SK-N-DZ (cell line): ENCODE measurements at regions not wholly inside any gene's neighbourhood (a gene's known extent, or its start where the extent isn't known, plus 50 kb on each side); places are given as distances from the start of the nearest gene placed in this dataset.
A peak's percentile ranks its signal among the peaks of the same experiment; 100 is the strongest.

Source experiments
- DNase-seq: peaks from one replicate; pipeline ENCODE4 v3.0.0-alpha.2; 2015; ENCODE audit warnings: low spot score

DNA sequence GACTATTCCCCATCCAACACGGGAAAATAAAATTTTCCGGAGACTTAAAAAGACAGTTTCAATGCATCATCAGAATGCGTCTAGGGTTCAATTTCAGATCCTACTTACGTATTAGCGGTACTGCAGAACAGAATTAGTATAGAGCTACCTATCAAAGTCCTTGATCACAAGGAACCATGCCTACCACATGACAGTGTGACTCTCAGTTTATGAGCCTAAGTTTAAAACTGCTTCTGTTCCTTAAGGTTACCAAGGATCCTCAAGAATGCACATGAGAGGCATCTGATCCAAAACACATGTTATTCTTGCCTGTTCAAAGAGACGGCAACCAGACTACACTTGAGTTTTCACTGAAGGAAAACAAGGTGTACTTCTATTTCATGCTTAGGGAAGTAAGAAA, 369.7 kb downstream of the EPHA4 start:
- DNase-seq = no peak

- DNase-seq = no peak
Measured at GRCh38 chr2:221203125-221203524, 369.0 kb downstream of the EPHA4 start.

GRCh38 chr2:221203856-221204255, 368.2 kb downstream of the EPHA4 start:
- no peak for DNase-seq

DNA sequence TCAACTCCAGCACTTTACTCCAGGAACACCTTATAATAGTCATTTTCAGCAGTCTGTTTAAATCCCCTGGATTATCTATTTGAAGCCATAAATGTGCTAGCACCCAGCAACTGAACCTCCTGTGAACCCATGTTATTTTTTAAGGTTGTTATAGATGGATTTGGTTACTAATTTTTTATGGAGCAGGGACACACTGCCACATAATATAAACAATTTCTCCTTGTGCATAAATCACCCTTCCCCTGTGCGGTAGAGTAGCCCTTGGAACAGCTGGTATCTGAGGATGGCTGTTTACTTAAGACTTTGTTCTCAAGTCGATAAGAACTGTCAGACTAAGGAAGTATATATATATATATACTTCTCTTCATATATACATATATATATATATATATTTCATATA, 367.4 kb downstream of the EPHA4 start:
- DNase-seq = no peak

- peak; percentile 1 for DNase-seq
Measured at GRCh38 chr2:221205103-221205673, 366.9 kb downstream of the EPHA4 start.

- DNase-seq = no peak
Measured at GRCh38 chr2:221210686-221211085, 361.4 kb downstream of the EPHA4 start.

DNA sequence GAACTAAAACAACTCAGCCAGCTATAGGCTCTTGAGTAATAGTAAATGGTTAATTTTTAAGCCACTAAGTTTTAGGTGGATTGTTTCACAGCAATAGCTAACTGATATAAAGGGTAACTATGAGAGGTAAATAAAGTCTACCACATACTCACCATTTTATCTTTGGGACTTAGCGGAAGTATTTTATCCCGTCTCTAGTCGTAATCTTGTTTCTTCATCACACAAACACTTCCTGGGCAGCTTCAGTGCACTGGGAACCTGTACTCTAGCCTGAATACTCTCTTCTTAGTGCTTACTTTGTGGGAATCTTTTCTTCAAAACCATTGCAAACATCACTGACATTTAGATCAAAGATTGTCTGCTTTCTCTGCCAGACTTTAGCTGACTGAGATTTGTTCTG, 360.5 kb downstream of the EPHA4 start:
- DNase-seq = no peak

DNA sequence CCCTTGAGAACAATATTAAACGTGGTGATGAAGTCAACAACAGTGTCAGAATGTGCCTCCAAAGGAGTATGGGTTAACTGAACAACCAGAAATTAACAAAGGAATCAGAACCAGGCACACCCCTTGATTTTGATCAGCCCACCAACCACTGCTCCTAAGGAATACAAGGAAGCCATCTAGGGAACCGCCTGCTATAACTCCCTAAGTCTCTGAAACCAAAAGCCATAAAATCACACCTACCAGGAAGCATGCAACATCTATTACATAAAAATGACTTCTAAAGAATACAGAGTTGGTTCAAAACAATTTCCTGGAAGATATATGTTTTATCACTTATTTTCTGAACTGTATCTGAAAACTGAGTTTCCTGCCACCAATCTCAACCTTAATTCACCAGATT, 360.0 kb downstream of the EPHA4 start:
- DNase-seq = no peak

DNA sequence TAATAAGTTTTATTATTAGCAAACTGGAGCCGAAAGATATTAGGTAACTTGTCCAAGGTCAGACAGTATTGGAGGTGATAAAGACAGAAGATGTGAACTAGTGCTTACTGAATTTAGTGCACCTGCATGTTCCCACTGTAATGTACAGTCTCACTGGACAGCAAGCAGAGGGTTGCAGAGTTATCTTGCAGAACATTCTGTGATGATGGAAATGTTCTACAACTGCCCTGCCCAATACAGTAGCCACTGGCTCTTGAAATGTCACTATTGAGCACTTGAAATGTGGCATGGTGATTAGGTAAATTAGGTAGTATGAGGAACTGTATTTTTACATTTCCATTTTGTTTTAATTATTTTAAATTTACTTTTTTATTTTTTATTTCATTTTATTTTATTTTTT, 356.6 kb downstream of the EPHA4 start:
- DNase-seq = no peak

DNA sequence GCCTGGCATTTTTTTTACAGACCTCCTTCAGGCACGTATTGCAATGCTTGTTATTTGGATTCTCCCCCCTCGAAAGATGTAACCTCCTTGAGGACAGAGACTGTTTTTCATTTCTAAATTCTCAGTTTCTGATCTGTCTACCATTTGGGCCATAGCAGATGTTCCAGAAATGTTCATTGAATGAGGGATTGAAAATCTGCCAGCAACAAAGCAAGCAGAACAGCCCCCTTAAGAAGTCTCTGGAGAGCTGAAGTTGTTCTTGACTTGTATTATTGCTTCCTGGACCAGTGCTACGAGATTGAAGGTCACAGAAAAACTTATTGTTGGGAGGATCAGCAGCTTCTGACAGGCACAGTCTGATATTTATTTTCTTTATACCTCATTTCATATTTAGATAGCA, 355.5 kb downstream of the EPHA4 start:
- no peak for DNase-seq

GRCh38 chr2:221225752-221226151, 346.4 kb downstream of the EPHA4 start:
- DNase-seq = no peak

DNA sequence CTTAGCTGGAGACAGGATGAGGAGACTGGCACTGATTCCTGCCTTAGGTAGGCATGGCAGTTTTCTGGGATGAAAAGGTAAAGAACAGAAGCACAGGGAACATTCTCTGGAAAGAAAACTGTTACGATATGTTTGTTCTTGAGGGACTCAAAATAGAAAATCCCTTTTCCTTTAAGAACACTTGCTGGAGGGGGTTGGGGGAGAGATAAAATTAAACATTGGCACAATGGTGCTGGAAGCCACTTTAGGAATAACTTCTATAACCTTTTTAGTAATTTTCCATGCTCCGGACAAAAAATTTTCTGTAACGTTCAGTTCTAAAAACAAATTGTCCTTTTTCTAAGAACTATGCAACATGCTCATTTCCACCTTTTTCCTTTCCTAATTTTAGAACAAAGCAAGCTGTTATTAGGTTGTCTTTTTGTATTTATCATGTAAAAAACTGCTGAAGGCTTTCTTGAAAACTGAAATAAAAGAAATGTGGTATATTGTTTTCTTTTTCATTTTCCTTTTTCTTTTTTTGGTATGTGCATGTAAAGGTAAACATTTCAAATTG, 343.8 kb downstream of the EPHA4 start:
- no peak for DNase-seq

GRCh38 chr2:221229099-221229498, 343.0 kb downstream of the EPHA4 start:
- no peak for DNase-seq

- DNase-seq = no peak
Measured at GRCh38 chr2:221231511-221231910, 340.6 kb downstream of the EPHA4 start.

- no peak for DNase-seq
Measured at GRCh38 chr2:221235941-221236340, 336.2 kb downstream of the EPHA4 start.

GRCh38 chr2:221241072-221241471, 331.0 kb downstream of the EPHA4 start:
- no peak for DNase-seq

DNA sequence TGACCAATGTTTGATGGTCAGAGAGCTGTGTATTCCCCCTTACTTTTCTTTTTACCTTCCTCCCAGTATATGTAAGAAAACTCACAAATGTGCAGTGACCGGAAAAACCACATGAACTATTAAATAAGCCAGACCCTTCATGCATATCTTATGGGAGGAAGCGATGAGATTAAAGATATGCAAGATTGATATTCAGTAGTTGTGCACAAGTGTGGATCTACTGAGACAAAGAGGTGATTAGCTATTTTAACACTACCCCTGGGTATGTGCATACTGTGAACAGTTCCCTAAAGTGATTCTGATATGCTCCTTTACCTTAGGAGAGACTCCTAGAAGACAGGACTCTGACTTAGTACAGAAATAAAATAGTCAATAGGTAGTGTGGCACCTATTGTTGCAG, 328.3 kb downstream of the EPHA4 start:
- no peak for DNase-seq

DNA sequence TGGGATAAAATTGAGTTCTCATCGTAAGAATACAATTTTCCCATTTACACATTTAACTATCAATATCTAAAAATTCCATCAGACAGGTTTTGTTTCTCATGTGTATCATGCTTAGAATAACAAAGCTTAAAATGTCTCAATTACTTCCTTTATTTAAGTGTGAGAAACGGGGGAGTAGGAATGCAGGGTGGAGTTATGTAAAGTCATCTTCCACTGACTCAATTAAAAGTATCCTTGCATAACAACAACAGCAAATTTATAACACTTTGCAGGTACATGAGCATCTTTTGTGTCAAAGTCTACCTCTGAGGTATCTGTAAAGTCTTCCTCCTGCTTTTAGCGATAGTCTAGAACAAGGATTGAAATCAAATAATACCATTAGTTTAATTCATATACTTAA, 327.1 kb downstream of the EPHA4 start:
- no peak for DNase-seq

- DNase-seq = no peak
Measured at GRCh38 chr2:221245772-221246171, 326.3 kb downstream of the EPHA4 start.

DNA sequence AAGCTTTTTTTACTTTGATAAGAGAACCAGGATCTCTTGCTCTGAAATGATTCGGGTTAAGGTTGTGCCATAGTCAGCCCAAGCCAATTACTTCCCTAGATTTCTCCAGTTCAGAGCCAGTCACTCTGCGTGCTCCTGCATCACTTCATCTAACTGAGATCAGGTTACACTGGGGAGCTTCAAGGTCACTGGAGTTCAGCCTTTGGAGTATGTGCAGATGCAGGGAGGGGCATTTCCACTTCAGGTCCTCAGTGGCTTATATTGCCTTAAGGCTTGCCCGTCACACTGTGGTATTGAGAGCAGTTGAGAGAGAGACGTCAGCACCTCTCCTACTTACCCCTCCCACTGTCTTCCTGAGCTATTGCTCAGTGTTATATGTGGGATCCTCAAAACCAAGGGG, 317.8 kb downstream of the EPHA4 start:
- peak; percentile 32 for DNase-seq

GRCh38 chr2:221255862-221256261, 316.2 kb downstream of the EPHA4 start:
- no peak for DNase-seq

DNA sequence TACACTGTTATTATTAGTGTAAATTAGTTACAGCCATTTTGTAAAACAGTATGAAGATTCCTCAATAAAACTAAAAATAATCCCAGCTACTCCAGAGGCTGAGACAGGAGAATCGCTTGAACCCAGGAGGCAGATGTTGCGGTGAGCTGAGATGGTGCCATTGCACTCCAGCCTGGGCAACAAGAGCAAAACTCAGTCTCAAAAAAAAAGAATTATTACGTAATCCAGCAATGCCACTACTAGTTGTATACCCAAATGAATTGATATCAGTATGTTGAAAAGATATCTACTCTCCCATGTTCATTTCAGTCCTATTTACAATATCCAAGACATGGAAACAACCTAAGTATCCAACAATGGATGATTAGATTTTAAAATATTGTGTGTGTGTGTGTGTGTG, 313.6 kb downstream of the EPHA4 start:
- no peak for DNase-seq

GRCh38 chr2:221262651-221263050, 309.5 kb downstream of the EPHA4 start:
- no peak for DNase-seq

DNA sequence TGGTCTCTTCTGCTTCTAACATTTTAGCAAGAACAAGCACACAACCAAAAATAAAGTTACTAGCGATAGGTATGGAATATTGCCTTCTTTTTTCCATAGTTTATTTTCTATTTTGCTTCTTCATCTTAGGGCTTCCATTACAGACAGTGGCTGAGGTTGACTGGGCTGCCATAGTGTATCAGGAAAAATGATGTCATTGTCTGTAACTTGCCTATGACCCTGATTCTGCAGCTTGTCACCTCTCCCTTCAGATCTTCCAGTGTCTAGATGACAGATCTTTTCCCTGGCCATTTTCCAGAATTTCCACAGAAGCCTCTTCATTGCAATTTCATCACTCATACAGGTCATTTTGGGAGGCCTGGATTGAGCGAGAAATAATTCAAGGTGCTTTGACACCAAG, 308.5 kb downstream of the EPHA4 start:
- no peak for DNase-seq
